HG03060 (cell line): ENCODE measurements at regions not wholly inside any gene's neighbourhood (a gene's known extent, or its start where the extent isn't known, plus 50 kb on each side); places are given as distances from the start of the nearest gene placed in this dataset.
"Not testable (repeated sequence)": the region's sequence is repeated elsewhere in the genome, so short reads cannot be mapped to it uniquely, and the experiment has no call there.

Experiments
- ATAC-seq: cut with Tn5 transposase; IDR thresholded peaks from one replicate; pipeline ENCODE4 v1.9.1; 2021; ENCODE audit warnings: low read depth, moderate number of reproducible peaks; ENCODE audit not compliant: unreplicated experiment

DNA sequence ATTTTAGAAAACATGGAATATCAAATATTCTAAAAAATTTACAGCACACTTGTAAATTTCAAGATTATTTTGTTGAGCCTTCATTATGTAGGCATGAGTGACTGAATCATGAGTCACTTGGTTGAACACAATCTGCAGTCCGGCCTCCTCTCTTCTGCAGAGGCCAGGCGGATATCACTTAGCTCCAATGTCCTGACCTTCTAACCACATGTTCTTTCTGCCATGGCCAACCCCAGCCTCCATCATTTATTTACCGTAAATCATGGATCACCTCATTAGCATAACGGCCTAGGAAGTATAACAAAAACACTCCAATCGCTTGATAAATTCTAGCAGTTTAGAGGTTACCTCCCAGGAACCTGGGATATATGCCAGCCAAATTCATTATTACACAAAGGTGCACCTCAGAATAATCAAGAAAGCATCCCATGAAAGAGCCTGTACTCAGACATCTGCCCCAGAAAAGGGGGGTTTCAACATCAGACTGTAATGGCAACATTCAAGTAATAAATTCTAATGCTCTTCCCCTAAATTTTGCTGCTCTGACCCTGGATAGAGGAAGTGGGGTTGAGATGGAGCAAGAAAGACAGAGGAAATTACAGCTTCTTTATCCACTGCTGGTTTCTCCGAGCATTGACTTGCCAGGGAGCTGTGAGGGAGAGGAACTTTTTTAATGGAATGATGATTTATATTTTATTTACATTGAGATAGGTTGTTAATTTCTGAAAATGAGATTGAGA is 2153.6 kb upstream of the AGA start:
- no peak for ATAC-seq

DNA sequence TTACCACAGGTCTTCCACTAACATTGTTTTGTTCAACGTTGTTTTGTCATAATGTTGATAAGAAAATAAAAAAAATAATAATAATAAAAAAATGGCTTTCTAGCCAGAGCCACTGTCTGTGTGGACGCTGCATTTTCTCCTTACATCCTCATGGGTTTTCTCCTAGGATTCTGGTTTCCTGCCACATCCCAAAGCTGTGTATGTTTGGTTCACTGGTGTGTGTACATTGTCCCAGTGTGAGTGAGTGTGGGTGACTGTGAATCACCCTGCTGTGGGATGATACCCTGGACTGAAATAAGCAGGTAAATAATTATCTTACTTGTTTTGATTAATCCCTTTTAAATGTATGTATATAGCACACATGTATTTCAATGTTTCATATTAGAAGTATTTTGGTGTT is 2154.4 kb upstream of the AGA start:
- ATAC-seq: no peak

DNA sequence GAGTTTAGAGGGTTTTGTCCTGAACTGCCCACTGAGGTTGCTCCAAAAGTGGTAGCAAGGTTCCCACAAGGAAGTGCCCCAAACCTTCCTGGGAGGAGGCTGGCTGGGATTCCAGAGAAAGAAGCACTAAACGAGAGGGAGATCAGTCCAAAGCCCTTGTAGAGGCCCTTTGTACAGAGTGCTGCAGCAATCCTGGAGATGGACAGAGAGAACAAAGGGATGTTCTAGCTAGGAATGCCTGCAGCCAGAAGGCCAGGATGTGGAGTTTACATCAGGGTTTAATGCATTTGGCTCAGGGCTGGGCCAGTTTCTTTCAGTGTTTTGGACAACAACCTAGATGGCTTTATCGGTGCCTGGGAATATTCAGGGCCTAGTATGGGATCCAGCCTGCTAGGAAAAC is 2155.1 kb upstream of the AGA start:
- ATAC-seq: no peak

DNA sequence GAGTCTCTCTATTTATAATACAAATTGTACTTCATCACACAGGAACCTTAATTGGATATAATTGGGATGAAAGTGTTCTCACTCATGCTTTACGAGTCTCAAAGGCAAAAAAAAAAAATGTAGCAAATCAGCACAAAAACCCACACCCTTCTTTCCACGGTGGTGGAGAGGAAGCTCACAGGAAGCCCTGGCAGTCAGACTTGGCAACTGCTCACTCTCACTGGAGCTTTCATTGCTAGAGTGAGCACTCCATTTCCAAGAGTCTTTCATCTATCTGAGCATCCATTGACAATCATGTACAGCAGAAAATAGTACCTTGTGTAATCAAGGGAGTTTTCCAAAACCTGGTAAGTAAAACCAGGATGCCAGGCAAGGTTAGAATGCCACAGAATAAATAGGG is 2159.4 kb upstream of the AGA start:
- ATAC-seq: no peak

DNA sequence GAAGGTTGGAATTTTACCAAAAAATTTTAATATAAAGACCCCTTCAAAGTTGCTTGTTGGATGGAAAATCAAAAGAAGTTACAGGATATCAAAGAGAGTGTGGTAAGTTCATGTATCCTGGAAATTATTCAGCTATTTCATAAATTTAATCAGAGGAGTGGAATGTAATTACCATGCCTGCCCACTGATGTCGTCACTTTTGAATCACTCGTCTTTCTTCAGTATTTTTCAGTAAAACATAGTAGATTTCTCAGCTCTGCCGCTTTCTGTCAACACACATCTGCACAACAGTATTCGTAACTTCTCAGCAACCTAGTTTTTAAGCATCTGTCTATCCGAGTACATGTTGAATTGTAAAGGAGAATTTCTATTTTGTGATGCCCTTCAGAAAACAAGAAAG is 2163.0 kb upstream of the AGA start:
- ATAC-seq: no peak

DNA sequence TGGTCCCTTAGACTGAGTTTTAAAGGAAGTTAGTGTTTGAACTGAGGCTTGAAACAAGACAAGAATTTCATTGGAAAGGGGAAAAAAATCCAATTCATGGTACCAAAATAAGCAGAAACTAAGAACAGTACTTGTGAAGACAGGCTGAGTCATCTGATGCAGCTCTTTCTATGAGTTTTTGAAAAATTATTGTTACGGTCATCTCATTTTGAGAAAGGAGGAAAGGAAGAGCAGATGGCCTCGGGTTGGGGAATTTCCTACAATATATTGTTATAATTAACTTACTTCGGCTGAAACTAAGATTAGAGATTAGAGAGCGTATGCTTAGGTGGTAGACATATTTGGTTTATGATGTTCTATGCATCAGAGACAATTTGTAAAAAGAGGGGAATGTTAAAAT is 2164.8 kb upstream of the AGA start:
- ATAC-seq: no peak

DNA sequence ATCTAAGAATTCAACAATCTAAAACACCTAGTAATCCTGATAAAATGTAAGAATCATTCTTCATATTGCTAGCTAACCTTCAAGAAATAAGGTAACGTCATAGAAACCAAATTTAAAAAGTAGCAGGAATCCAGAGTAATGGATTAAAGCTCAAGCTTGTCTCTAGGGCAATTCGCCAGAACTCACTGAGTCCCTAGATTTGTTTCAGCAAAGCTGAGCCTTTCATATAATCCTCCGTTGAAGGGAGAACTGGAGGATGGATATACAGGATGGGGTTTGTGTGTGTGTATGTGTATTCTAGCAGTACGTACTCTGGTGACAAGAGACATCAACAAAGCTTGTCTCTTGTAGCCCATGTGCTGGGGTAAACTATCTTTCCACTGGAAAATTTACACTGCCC is 2173.5 kb upstream of the AGA start:
- no peak for ATAC-seq

DNA sequence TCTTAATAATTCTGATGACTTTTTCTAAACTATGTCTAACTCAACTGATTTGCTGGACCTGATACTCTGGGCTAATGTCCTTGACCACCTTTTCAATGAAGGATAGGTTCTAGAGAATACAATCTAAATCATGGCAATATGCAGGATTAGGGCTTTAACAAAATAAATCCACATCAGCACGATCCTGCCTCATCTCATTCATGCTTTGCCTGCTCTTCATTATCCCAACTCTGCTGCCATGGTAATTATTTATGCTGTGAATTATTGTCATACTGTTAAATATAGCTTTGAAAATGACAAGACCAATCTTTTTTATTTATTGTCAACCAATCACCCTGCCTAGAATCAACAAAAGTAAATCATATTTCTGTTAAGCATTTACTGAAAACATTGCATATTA is 2176.7 kb upstream of the AGA start:
- no peak for ATAC-seq

DNA sequence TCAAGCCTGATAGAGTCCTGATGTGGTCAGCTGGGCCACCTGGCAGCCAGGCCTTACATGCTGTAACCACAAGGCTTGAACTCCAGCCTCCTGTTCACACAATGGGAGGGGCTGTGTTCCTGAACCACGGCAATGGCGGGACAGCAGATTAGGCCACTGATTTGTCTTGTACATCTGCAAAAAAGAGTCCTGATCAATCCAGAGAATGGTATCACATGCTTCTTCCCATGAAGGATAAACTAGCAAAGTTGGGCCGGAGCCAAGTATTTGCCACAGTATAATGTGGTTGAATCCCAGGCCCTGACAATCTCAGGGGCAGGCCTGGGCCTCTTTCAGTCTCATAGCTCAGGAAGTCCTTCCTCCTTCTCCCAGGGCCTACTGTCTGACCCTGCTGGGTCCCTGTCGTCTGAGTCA is 2182.5 kb upstream of the AGA start:
- no peak for ATAC-seq

DNA sequence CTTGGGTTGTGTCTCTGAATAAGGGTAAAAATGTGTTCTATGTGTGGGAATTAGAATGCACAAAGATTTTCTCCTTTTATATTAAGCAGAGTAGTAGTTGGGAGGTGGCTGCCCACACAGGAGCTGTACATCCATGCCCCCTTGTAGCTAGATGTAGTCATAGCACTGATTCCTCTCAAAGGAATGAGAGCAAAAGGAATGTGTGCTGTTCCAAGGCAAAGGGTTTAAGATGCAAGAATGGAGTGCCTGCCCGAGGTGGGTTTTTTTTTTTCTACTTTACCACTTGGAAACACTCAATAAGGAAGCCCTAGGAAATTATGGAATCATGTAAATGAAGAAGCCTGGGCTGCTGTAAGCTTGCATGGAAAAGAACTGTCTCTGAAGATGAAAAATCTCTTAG is 2183.2 kb upstream of the AGA start:
- ATAC-seq: no peak

DNA sequence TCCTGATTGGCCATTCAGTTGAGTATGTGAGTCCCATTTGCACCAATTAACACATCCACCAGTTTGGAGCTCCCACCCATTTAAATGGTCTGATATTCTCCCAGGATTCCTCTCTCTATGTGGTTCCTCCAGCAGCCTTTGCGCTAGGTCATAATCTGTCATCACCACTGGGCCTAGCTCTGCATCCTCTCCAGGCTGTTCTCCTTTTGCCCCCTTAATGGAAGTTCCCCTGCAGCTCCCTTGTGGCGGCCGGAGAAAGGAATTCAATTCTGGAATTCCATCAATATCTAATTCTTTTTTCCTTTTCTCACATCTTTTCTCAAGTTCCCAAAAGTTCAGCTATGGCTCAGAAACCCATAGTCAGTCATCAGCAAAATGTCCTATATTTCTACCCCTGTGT is 2184.4 kb upstream of the AGA start:
- no peak for ATAC-seq

DNA sequence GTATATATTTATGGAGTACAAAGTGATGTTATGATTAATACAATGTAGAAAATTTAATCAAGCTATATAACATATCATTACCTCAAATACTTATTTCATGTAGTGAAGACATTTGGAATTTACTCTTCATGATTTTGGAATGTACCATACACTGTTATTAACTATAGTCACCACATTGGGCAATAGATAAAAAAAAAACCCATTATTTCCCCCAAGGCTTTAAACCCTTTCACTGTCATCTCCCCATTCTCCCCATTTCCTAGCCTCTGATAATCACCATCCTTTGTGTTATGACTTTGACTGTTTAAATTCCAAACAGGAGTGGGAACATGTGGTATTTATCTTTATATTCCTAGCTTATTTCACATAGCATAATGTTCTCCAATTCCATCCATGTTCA is 2189.1 kb upstream of the AGA start:
- ATAC-seq: no peak

DNA sequence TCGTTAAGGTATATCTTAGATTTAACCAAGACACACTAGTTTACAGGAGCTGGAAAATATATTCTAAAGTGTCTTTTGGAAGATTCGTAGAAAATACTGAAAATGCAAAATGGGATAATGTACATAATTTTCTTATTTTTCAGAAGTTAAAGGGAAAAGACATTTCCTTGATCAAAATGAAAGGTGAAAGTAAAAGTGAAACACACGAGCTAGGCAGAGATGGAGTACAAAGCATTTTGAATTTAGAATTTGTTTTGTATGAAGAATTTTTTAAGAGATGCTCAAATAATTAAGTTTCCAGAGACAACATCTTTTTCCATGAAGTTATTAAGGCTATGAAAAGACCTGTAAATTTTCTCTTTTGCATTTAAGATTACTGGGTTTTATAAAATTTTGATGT is 2192.6 kb upstream of the AGA start:
- no peak for ATAC-seq

DNA sequence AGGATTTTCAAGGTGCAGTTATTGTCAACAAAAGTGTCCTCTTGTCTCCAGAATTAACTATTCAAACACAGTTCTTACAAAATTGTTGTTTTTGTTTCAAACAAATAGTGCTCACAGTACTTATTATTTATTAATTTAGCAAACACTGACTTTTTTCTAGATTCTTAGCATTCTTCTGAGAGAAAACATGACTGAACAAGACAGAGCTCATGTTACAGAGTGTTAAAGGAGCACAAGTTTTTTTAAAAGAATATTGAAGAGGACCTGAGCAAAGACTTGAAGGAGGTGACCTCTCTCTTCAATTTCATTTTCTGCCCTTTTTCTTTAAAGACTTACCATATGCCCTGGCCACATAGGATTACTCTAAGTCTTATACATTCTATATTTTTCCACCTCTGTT is 2220.3 kb upstream of the AGA start:
- no peak for ATAC-seq

DNA sequence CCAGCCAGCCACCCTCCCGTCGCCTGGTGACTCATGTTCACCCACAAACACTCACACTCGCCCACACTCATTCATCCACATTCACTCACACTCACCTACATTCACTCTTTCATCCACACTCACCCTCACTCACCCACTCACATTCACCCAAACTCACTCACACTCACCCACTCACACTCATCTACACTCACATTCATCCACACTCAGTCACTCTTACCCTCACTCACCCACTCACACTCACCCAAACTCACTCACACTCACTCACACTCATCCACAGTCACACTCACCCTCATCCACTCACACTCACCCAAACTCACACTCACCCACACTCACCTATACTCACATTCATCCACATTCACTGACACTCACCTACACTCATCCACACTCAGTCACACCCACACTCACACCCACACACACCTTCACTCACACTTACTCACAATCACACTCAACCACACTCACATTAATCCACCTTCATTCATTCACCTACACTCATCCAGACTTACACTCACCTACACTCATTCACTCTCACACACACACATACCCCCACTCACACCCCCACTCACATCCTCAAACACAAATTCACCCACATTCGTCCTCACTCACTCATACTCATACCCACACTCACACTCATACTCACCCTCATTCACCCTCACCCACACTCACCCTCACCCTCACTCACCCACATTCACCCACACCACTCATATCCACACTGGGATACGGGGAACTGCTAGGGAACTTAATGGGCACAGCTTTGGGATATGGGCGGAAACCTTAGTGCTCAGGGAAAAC is 2221.6 kb upstream of the AGA start:
- no peak for ATAC-seq

DNA sequence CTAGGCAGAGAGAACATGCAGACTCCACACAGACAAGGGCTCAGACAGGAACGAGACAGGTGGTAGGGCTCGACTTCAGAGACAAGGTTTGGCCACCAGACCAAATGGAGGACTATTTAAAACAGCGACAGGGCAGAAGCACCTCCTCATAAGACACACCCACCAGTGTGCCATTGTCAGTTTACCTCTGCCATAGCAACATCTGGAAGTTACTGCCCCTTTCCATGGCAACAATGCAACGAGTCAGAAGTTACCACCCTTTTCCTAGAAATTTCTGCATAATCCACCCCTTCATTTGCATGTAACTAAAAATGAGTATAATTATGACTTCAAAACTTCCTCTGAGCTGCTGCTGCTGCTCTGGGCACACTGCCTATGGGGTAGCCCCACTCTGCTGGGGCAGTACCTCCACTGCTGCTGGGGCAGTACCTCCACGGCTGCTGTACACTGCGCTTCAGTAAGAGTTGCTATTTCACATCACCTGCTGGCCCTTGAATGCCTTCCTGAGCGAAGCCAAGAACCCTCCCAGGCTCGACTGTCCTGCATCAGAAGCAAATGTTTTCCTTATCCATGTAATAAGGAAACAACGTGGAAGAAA is 2222.3 kb upstream of the AGA start:
- no peak for ATAC-seq

DNA sequence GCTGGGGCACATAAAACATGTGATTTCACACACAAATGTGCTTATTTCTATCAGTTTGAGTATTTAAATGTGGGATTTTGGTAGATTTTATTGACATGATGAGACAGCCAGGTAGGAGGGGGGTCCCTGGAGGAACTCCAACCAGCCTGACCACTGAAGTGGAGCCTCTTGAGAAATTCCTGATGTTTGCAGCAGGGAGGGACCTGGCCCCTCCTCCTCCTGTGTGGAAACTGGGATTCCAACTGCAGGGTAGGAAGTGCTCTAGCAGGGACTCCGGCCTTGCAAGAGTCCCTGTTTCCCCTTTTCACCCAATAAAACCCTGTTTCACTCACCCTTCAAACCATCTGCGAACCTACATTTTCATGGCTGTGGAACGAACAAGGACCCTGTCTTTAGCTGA is 2224.0 kb upstream of the AGA start:
- no peak for ATAC-seq

DNA sequence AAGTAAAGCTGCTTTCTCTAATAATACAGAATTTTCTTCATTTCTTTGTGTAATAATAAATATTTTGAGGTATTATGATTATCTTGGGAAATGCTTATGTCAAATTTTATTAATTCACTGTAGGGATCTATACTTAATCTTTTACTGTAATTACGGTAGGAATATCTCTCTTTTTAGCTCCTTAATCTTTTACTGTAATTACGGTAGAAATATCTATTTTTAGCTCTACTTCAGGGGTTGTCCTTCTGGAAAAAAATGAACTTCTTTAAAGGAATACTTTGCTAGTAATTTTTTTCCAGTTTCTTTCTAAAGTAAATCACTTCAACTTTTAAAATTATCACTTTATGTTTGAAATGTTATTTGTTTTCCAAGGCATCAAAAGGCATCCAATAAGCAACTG is 2229.4 kb upstream of the AGA start:
- ATAC-seq: no peak

DNA sequence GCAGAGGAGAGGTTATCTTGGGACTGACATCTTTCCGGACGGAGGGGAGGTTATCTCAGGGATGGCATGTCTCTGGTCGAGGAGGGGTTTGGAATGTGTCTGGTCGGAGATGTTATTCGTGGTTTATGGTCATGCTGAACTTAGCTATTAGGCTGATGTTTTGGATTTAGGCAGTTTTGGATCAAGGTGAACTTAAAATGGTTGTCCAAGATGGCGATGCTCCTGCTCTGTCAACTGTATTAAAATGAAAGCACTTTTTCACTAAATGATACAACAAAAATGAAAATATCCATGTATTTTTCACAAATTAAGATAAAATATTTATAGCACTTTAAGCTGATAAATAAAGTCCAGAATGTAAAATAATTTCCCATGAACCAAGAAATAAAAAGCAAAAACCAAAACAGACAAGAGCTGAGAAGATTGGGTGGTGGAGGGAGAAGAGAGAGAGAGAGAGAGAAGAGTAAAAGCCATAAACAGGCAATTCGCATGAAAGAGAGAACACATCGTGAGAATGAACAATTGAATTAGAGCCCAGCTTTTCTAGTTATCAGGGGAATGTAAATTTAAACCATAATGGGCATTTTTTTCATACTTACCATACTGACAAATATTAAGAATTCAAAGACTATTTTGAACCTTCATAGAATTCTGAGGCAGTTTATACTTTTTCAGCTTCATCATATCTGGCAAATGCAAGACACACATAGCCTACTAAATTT is 2236.0 kb upstream of the AGA start:
- ATAC-seq: no peak

DNA sequence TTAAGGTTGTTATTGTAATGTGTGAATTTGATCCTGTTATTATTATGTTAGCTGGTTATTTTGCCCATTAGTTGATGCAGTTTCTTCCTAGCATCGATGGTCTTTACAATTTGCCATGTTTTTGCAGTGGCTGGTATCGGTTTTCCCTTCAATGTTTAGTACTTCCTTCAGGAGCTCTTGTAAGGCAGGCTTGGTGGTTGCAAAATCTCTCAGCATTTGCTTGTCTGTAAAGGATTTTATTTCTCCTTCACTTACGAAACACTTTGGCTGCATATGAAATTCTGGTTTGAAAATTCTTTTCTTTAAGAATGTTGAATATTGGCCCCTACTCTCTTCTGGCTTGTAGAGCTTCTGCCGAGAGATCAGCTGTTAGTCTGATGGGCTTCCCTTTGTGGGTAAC is 2241.4 kb upstream of the AGA start:
- ATAC-seq: not testable (repeated sequence)

DNA sequence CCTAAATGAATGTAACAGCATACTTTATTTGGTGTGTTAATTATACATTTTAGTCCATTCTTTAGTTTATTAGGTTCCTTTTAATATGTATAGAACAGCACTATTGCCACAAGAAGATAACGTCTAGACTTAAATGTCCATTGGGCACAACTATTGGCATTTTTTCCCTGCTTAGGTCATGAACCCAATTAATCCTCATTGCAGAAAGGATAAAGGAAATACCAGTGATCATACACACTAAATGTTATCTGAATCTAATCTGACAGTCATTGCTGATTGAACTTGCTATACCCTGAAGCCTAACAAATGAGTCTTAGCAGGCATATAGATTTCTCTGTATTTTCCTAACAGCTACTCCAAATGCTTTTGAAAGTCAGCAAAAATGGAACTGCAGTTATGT is 2250.0 kb upstream of the AGA start:
- ATAC-seq: no peak
